DOHH2 (cell line): ENCODE measurements at regions not wholly inside any gene's neighbourhood (a gene's known extent, or its start where the extent isn't known, plus 50 kb on each side); places are given as distances from the start of the nearest gene placed in this dataset.

ENCODE experiments used
- EZH2phosphoT487 ChIP-seq: fragments of 200-600 bp; sonication (generic); IDR thresholded peaks from 2 replicates; pipeline ENCODE4 v1.6.1; 2017; ENCODE audit warnings: borderline replicate concordance, mild to moderate bottlenecking, antibody characterized with exemption, low read length, moderate library complexity, mixed read lengths
- TF ChIP-seq, protein P1 (sequence below): fragments of 200-600 bp; sonication (generic); IDR thresholded peaks from one replicate; pipeline ENCODE4 v1.5.1; 2014; ENCODE audit warnings: antibody characterized with exemption, mild to moderate bottlenecking, low read depth, low read length; ENCODE audit not compliant: poor library complexity, severe bottlenecking

DNA sequence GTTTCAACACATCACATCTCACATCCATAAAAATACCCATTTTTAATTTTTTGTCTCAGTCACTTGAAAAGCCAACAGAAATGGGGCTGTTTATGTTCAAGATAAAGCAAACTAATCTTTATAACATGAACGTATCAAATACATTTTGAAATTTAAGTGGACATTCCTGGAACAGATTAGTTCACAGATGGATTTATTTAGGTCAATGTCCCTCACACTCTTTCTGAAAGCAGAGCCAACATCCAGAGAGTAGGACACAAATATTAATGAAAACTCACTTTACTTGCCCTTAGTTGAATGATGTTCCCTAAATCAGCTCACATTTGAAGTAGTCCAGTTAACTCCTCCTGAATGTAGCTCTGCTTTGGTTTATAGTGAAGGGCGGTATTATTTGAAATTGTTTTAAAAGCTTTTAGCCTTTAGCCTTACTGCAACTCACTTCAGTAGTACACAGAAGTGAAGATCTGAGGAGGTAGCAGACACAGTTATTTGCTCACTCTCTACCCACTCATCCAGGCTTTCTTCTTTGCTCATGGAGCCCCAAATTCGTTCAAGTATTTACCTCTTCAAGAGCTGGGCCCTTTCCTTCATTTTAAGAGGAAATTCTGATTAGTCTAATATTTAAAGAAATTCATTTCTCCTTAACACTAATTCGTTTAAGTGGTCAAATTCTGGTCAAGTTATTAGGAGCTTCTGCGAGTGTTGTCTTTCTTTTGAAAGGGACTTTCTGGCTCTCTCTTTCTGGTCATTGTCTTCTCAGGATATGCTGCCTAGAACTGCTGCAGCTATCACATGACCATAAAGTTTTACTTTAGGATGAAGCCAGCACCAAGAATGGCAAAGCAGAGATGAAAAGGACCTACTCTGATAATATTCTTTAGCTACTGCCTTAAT is 180.6 kb upstream of the AGR3 start:
- TF ChIP-seq, protein P1, sequence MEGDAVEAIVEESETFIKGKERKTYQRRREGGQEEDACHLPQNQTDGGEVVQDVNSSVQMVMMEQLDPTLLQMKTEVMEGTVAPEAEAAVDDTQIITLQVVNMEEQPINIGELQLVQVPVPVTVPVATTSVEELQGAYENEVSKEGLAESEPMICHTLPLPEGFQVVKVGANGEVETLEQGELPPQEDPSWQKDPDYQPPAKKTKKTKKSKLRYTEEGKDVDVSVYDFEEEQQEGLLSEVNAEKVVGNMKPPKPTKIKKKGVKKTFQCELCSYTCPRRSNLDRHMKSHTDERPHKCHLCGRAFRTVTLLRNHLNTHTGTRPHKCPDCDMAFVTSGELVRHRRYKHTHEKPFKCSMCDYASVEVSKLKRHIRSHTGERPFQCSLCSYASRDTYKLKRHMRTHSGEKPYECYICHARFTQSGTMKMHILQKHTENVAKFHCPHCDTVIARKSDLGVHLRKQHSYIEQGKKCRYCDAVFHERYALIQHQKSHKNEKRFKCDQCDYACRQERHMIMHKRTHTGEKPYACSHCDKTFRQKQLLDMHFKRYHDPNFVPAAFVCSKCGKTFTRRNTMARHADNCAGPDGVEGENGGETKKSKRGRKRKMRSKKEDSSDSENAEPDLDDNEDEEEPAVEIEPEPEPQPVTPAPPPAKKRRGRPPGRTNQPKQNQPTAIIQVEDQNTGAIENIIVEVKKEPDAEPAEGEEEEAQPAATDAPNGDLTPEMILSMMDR = no peak
- TF ChIP-seq EZH2phosphoT487 = no peak
